Upper lobe of left lung (tissue), 4 donors: ENCODE measurements at regions not wholly inside any gene's neighbourhood (a gene's known extent, or its start where the extent isn't known, plus 50 kb on each side); places are given as distances from the start of the nearest gene placed in this dataset.

Experiments used
- CTCF ChIP-seq, 6 experiments: fragments of 450-650 bp in 4 of 6; fragments of 200-600 bp in 2 of 6; sonication (generic) in 2 of 6; IDR thresholded peaks; one replicate each; pipeline ENCODE4 v1.5.1; 2016 to 2019; ENCODE audit warnings: antibody characterized with exemption in 6 of 6
- POLR2A ChIP-seq, 4 donors: fragments of 450-650 bp; IDR thresholded peaks; one replicate each; pipeline ENCODE4 v1.5.1; 2016 to 2017; ENCODE audit warnings: antibody characterized with exemption in 4 of 4, mild to moderate bottlenecking in 2 of 4
- POLR2AphosphoS5 ChIP-seq, 2 donors: sonication (generic); formaldehyde crosslinking; IDR thresholded peaks; one replicate each; pipeline ENCODE4 v1.5.1; 2017; ENCODE audit warnings: antibody characterized with exemption in 2 of 2

- no peak for TF ChIP-seq POLR2A (IDR thresholded peaks at IDR 0.05)
- TF ChIP-seq CTCF (IDR thresholded peaks at IDR 0.05), result no peak
- TF ChIP-seq POLR2AphosphoS5 (IDR thresholded peaks at IDR 0.05), result no peak
These were observed 655.2 kb upstream of the RIOK2 start for GRCh38 chr5:97838214-97838613.
